Prostate gland (tissue), 2 donors: ENCODE measurements at regions not wholly inside any gene's neighbourhood (a gene's known extent, or its start where the extent isn't known, plus 50 kb on each side); places are given as distances from the start of the nearest gene placed in this dataset.

ENCODE experiments used
- DNase-seq: peaks from one replicate; pipeline ENCODE4 v3.0.0-alpha.2; 2019; ENCODE audit warnings: low spot score
- H3K27ac ChIP-seq, 2 donors: fragments of 200-600 bp; sonication (generic); 2 replicates each; pipeline ENCODE4 v1.5.1; 2017 to 2019
- H3K27me3 ChIP-seq: fragments of 200-600 bp; sonication (generic); replicated peaks from 2 replicates; pipeline ENCODE4 v1.5.1; 2019; ENCODE audit not compliant: insufficient read depth
- H3K36me3 ChIP-seq, 2 donors: fragments of 200-600 bp; sonication (generic); 1 replicate in 1 of 2; 2 replicates in 1 of 2; pipeline versions ENCODE4 v1.5.1 to v1.8.1; 2017 to 2019
- H3K4me1 ChIP-seq: fragments of 200-600 bp; sonication (generic); replicated peaks from 2 replicates; pipeline ENCODE4 v1.5.1; 2019
- H3K4me3 ChIP-seq, 2 donors: fragments of 200-600 bp; sonication (generic); 2 replicates each; pipeline ENCODE4 v1.5.1; 2017 to 2019
- H3K9me3 ChIP-seq: fragments of 200-600 bp; sonication (generic); 2 replicates; pipeline ENCODE4 v1.5.1; 2017
- CTCF ChIP-seq, 4 experiments: fragments of 200-600 bp in 2 of 4; fragments of 450-650 bp in 2 of 4; sonication (generic) in 2 of 4; IDR thresholded peaks; 1 replicate in 3 of 4; 2 replicates in 1 of 4; pipeline ENCODE4 v1.5.1; 2016 to 2019; ENCODE audit warnings: antibody characterized with exemption in 4 of 4, mild to moderate bottlenecking in 2 of 4, moderate library complexity in 2 of 4
- POLR2A ChIP-seq: fragments of 450-650 bp; IDR thresholded peaks from one replicate; pipeline ENCODE4 v1.6.1; 2016; ENCODE audit warnings: antibody characterized with exemption, mild to moderate bottlenecking
- POLR2AphosphoS5 ChIP-seq: sonication (generic); formaldehyde crosslinking; IDR thresholded peaks from one replicate; pipeline ENCODE4 v1.6.1; 2017; ENCODE audit warnings: antibody characterized with exemption
- WGBS: methylation state at CpG from one replicate; pipeline ENCODE4 v1.1.5; 2018; 5-methylcytosine and 5-hydroxymethylcytosine counted together
- intact Hi-C: fragments of 100-400 bp; cut with DNase I; formaldehyde crosslinking; loops from one replicate; pipeline ENCODE4 v1.14.2; 2022

GRCh38 chr14:87810711-87811110, 182.3 kb downstream of the GALC start:
- WGBS = 89% methylated on average over 6 of the region's 6 CpGs
- Histone ChIP-seq H3K4me3 (no peak overlapping the region), H3K4me1 (no peaks in the 10 kb centered on the region), H3K36me3 (no peaks in the 10 kb centered on the region), H3K27me3 (no peaks in the 10 kb centered on the region), H3K27ac (no peak overlapping the region), H3K9me3 (no peaks in the 10 kb centered on the region)
- TF ChIP-seq POLR2AphosphoS5 (no peak), POLR2A (no peak), CTCF (IDR thresholded peaks at IDR 0.05) (no peak)
- intact Hi-C loops = no loop called here
- no peak for DNase-seq

- no peak for DNase-seq
- no peak for TF ChIP-seq POLR2AphosphoS5
- TF ChIP-seq CTCF (IDR thresholded peaks at IDR 0.05) = no peak
- 73% methylated on average over 5 of the region's 5 CpGs for WGBS
- Histone ChIP-seq H3K9me3 (no peaks in the 10 kb centered on the region), H3K27ac (no peak overlapping the region), H3K4me3 (no peak overlapping the region), H3K36me3 (no peaks in the 10 kb centered on the region), H3K27me3 (no peaks in the 10 kb centered on the region), H3K4me1 (no peaks in the 10 kb centered on the region)
- intact Hi-C loops = no loop called here
Observed at GRCh38 chr14:87809261-87809660, 183.7 kb downstream of the GALC start.

- DNase-seq = no peak
- no peak for TF ChIP-seq CTCF (IDR thresholded peaks at IDR 0.05)
- no peak for TF ChIP-seq POLR2AphosphoS5
- no peak for TF ChIP-seq POLR2A
- intact Hi-C loops = no loop called here
Observed at GRCh38 chr14:87805315-87805723, 187.7 kb downstream of the GALC start.

GRCh38 chr14:87800216-87800615, 192.8 kb downstream of the GALC start:
- Histone ChIP-seq H3K4me1 (no peaks in the 10 kb centered on the region), H3K27ac (no peak overlapping the region), H3K9me3 (no peaks in the 10 kb centered on the region), H3K4me3 (no peak overlapping the region), H3K27me3 (no peaks in the 10 kb centered on the region), H3K36me3 (no peaks in the 10 kb centered on the region)
- intact Hi-C loops = no loop called here
- DNase-seq = no peak
- no peak for TF ChIP-seq CTCF (IDR thresholded peaks at IDR 0.05)
- TF ChIP-seq POLR2AphosphoS5 = no peak
- no peak for TF ChIP-seq POLR2A

More at GRCh38 chr14:87805315-87805723, 187.7 kb downstream of the GALC start:
- H3K27ac ChIP-seq = no peak overlapping the region
- WGBS = 23% methylated on average over 4 of the region's 4 CpGs
- H3K9me3 ChIP-seq = no peaks in the 10 kb centered on the region
- H3K27me3 ChIP-seq = no peaks in the 10 kb centered on the region
- H3K36me3 ChIP-seq = no peaks in the 10 kb centered on the region
- H3K4me1 ChIP-seq = no peaks in the 10 kb centered on the region
- no peak overlapping the region for H3K4me3 ChIP-seq

- TF ChIP-seq POLR2AphosphoS5 = no peak
- no peak for TF ChIP-seq POLR2A
- no peak for TF ChIP-seq CTCF (IDR thresholded peaks at IDR 0.05)
Observed at GRCh38 chr14:87799400-87799799, 193.6 kb downstream of the GALC start.

More at GRCh38 chr14:87799400-87799799, 193.6 kb downstream of the GALC start:
- Histone ChIP-seq H3K4me1 (no peaks in the 10 kb centered on the region), H3K36me3 (no peaks in the 10 kb centered on the region), H3K9me3 (no peaks in the 10 kb centered on the region), H3K4me3 (no peak overlapping the region), H3K27ac (no peak overlapping the region), H3K27me3 (no peaks in the 10 kb centered on the region)
- intact Hi-C loops = no loop called here
- DNase-seq = no peak
- 82% methylated on average over 3 of the region's 3 CpGs for WGBS
